ENCODE measurements at regions not wholly inside any gene's neighbourhood (a gene's known extent, or its start where the extent isn't known, plus 50 kb on each side); places are given as distances from the start of the nearest gene placed in this dataset.

DNA sequence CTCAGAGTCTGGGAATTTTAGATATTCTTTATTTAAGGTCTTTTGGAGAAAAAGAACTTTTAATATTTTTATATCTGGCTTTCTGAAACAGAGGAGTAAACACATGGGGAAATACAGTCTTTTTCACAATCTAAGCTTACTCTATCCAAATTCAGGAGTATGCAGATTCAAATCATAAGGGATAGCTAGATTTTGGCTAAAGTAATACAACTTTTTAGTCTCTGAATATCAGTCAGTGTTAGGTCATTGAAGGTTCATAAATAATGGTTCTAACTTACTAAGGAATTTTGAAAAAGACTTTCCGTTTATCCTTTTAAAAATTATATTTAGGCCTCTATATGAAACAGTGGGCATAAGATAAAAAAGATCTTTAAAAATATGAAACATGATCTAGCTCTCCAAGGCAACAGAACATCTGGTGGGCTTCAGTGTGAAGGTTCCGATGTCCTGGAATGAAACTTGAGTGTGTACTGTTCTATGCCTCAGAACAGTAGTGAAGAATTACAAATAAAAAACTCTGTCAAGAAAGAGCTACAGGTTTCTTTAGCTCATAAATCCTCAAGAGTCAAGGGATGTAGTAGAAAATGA lies 165.2 kb upstream of the PDGFD start:
- Histone ChIP-seq H3K4me1 (ENCODE audit: insufficient read depth, low read length) (no peaks in the 10 kb centered on the region), H3K36me3 (ENCODE audit: insufficient read depth, low read length) (no peaks in the 10 kb centered on the region), H3K27me3 (ENCODE audit: insufficient read depth, low read length, poor library complexity) (no peaks in the 10 kb centered on the region), H4K20me1 (ENCODE audit: insufficient read depth, low read length) (no peaks in the 10 kb centered on the region), H3K79me2 (ENCODE audit: insufficient read depth, low read length) (no peaks in the 10 kb centered on the region), H3K9ac (ENCODE audit: low read depth, low read length) (no peak overlapping the region), H3K9me3 (ENCODE audit: insufficient read depth, low read length, severe bottlenecking) (no peaks in the 10 kb centered on the region), H3K27ac (ENCODE audit: low read length) (no peak overlapping the region), H3K4me2 (ENCODE audit: insufficient read depth, low read length) (no peak overlapping the region), H2AFZ (ENCODE audit: low read depth, low read length) (no peak overlapping the region), H3K4me3 (ENCODE audit: low read depth in 1 of 2, low read length in 2 of 2) (no peak overlapping the region)
- no peak for DNase-seq
- ATAC-seq (ENCODE audit: insufficient read depth, low read depth), result no peak
- TF ChIP-seq, protein P1, sequence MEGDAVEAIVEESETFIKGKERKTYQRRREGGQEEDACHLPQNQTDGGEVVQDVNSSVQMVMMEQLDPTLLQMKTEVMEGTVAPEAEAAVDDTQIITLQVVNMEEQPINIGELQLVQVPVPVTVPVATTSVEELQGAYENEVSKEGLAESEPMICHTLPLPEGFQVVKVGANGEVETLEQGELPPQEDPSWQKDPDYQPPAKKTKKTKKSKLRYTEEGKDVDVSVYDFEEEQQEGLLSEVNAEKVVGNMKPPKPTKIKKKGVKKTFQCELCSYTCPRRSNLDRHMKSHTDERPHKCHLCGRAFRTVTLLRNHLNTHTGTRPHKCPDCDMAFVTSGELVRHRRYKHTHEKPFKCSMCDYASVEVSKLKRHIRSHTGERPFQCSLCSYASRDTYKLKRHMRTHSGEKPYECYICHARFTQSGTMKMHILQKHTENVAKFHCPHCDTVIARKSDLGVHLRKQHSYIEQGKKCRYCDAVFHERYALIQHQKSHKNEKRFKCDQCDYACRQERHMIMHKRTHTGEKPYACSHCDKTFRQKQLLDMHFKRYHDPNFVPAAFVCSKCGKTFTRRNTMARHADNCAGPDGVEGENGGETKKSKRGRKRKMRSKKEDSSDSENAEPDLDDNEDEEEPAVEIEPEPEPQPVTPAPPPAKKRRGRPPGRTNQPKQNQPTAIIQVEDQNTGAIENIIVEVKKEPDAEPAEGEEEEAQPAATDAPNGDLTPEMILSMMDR (IDR thresholded peaks at IDR 0.05; ENCODE audit: borderline replicate concordance, extremely low read depth, low read length, poor library complexity, severe bottlenecking), result no peak
- TF ChIP-seq EZH2 (IDR thresholded peaks at IDR 0.05; ENCODE audit: borderline replicate concordance, low read depth, low read length, severe bottlenecking), result no peak

DNA sequence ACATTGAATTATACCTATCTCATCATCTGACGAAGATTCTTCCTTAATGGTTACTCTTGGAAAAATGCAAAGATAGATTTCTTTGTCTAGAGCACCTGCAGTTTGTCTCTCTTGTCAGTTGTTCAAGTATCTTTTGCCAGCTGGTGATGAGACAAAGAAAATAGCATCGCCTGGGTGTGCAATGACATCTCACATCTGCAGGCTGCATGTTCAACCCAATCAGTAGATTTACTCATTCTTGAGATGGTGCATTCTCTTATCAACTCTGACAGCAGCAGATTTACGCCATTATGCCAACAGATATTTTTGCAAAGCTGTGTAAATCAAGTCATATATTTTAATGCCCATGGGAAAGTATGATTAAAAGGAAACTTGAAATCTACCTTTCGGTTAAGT lies 164.6 kb upstream of the PDGFD start:
- H3K9me3 ChIP-seq (ENCODE audit: insufficient read depth, low read length, severe bottlenecking), result no peaks in the 10 kb centered on the region
- ATAC-seq (ENCODE audit: insufficient read depth, low read depth), result no peak
- no peaks in the 10 kb centered on the region for H3K4me1 ChIP-seq (ENCODE audit: insufficient read depth, low read length)
- H4K20me1 ChIP-seq (ENCODE audit: insufficient read depth, low read length), result no peaks in the 10 kb centered on the region
- H3K4me2 ChIP-seq (ENCODE audit: insufficient read depth, low read length), result no peak overlapping the region
- no peak for DNase-seq
- H3K36me3 ChIP-seq (ENCODE audit: insufficient read depth, low read length), result no peaks in the 10 kb centered on the region
- no peak overlapping the region for H3K4me3 ChIP-seq (ENCODE audit: low read depth in 1 of 2, low read length in 2 of 2)
- no peak overlapping the region for H3K9ac ChIP-seq (ENCODE audit: low read depth, low read length)
- H3K79me2 ChIP-seq (ENCODE audit: insufficient read depth, low read length), result no peaks in the 10 kb centered on the region
- no peak for TF ChIP-seq EZH2 (IDR thresholded peaks at IDR 0.05; ENCODE audit: borderline replicate concordance, low read depth, low read length, severe bottlenecking)
- TF ChIP-seq, protein P1 (IDR thresholded peaks at IDR 0.05; ENCODE audit: borderline replicate concordance, extremely low read depth, low read length, poor library complexity, severe bottlenecking), result no peak
- H3K27me3 ChIP-seq (ENCODE audit: insufficient read depth, low read length, poor library complexity), result no peaks in the 10 kb centered on the region
- no peak overlapping the region for H2AFZ ChIP-seq (ENCODE audit: low read depth, low read length)
- H3K27ac ChIP-seq (ENCODE audit: low read length), result no peak overlapping the region

DNA sequence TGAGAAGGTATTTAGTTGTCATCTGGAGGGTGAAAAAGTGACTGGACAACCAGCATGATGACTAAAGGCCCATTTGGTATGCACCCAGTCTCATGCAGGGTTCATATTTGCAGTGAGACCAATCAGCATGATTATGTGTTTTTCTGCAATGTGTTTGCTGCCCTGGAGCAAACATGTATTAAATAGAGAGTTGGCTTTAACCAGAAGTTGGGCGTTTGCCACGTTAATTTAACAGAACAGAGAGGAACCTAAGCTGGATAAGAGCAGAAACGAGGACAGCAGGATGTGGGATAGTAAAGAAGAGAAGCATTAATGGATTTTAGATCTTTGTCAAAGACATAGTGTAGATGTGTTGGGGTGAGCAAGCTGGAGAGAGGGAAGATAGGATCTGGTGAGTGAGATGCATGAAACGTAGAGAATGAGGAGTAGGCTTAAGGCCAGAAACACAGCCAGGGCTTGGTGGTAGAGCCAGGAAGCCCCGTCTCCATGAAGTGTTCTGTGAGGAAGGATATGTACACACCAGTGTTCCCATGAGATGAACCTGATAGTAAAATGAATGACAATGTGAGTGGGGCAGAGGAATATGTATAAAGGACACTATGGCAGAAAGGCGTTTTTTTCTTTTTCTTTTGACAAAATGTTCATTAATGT lies 164.0 kb upstream of the PDGFD start:
- Histone ChIP-seq H3K27ac (ENCODE audit: low read length) (no peak overlapping the region), H3K79me2 (ENCODE audit: insufficient read depth, low read length) (no peaks in the 10 kb centered on the region), H3K4me2 (ENCODE audit: insufficient read depth, low read length) (no peak overlapping the region), H3K4me3 (ENCODE audit: low read depth in 1 of 2, low read length in 2 of 2) (no peak overlapping the region), H3K36me3 (ENCODE audit: insufficient read depth, low read length) (no peaks in the 10 kb centered on the region), H2AFZ (ENCODE audit: low read depth, low read length) (no peak overlapping the region), H3K4me1 (ENCODE audit: insufficient read depth, low read length) (no peaks in the 10 kb centered on the region), H3K9me3 (ENCODE audit: insufficient read depth, low read length, severe bottlenecking) (no peaks in the 10 kb centered on the region), H4K20me1 (ENCODE audit: insufficient read depth, low read length) (no peaks in the 10 kb centered on the region), H3K27me3 (ENCODE audit: insufficient read depth, low read length, poor library complexity) (no peaks in the 10 kb centered on the region), H3K9ac (ENCODE audit: low read depth, low read length) (no peak overlapping the region)
- 0 out of 3 replicates have a peak, but pooled peaks have one; percentile 19 for ATAC-seq (ENCODE audit: insufficient read depth, low read depth)
- no peak for DNase-seq
- TF ChIP-seq, protein P1 (IDR thresholded peaks at IDR 0.05; ENCODE audit: borderline replicate concordance, extremely low read depth, low read length, poor library complexity, severe bottlenecking), result no peak
- no peak for TF ChIP-seq EZH2 (IDR thresholded peaks at IDR 0.05; ENCODE audit: borderline replicate concordance, low read depth, low read length, severe bottlenecking)

Data from DND-41 (cell line).